ENCODE measurements at regions not wholly inside any gene's neighbourhood (a gene's known extent, or its start where the extent isn't known, plus 50 kb on each side); places are given as distances from the start of the nearest gene placed in this dataset.
"Not testable (repeated sequence)": the region's sequence is repeated elsewhere in the genome, so short reads cannot be mapped to it uniquely, and the experiment has no call there.

GRCh38 chrX:89631858-89632257 is 289.9 kb upstream of the TGIF2LX start:
- WGBS, 2 experiments (ENCODE audit: extremely low coverage in 2 of 2, insufficient read length in 1 of 2) = no CpG with 5 or more reads among the region's 2 CpGs
- in situ Hi-C loops (cut with MboI; ENCODE audit: low sequenced_read_pairs); intact Hi-C loops (cut with micrococcal nuclease); H2BK5ac ChIP-seq (ENCODE audit: low read depth, low read length, poor library complexity, severe bottlenecking); H3K27ac ChIP-seq (ENCODE audit: insufficient read depth, low read length); H3K9me3 ChIP-seq (ENCODE audit: control insufficient read depth, insufficient read depth, low read length); H2BK120ac ChIP-seq (ENCODE audit: low read depth, low read length); BruUV-seq (replicated peaks); H4K91ac ChIP-seq (ENCODE audit: insufficient read depth, low read depth, low read length); H3K4me1 ChIP-seq (ENCODE audit: control insufficient read depth, insufficient read depth, low read length); H4K5ac ChIP-seq (ENCODE audit: low read depth, low read length); H3K23ac ChIP-seq (ENCODE audit: low read depth, low read length); H3K14ac ChIP-seq (replicated peaks; ENCODE audit: low read depth, low read length); H3K18ac ChIP-seq (ENCODE audit: low read depth, low read length); H2BK20ac ChIP-seq (ENCODE audit: low read depth, low read length); H3K9me1 ChIP-seq (ENCODE audit: insufficient read depth, low read length); H3K4me3 ChIP-seq (ENCODE audit: insufficient read depth, low read depth, low read length); POLR2A ChIA-PET (ENCODE audit: unreplicated experiment); H3K79me1 ChIP-seq (ENCODE audit: low read depth in 1 of 2, low read length in 2 of 2); H3K27me3 ChIP-seq (ENCODE audit: control insufficient read depth, insufficient read depth, low read length); H2AK5ac ChIP-seq (ENCODE audit: low read depth, low read length); H3K4me2 ChIP-seq (ENCODE audit: low read depth, low read length); H3K4ac ChIP-seq (ENCODE audit: low read depth, low read length); dilution Hi-C loops (cut with HindIII; ENCODE audit: low sequenced_read_pairs, unreplicated experiment); H2BK15ac ChIP-seq (ENCODE audit: low read depth, low read length); H3K36me3 ChIP-seq (ENCODE audit: control insufficient read depth, insufficient read depth, low read length); H3K56ac ChIP-seq (ENCODE audit: extremely low read depth, insufficient read depth, low read length); CTCF ChIA-PET; H4K20me1 ChIP-seq (ENCODE audit: insufficient read depth, low read length); H2AK9ac ChIP-seq (replicated peaks; ENCODE audit: low read depth, low read length, poor library complexity); H2AFZ ChIP-seq (replicated peaks; ENCODE audit: low read length, poor library complexity); H4K8ac ChIP-seq (ENCODE audit: low read depth in 2 of 2, low read length in 2 of 2); ATAC-seq (ENCODE audit: low read depth); DNase-seq; H3K9ac ChIP-seq (ENCODE audit: low read depth, low read length): not testable (repeated sequence)

GRCh38 chrX:89635887-89636286 is 285.8 kb upstream of the TGIF2LX start:
- POLR2A ChIA-PET (ENCODE audit: unreplicated experiment); H4K8ac ChIP-seq (ENCODE audit: low read depth in 2 of 2, low read length in 2 of 2); H4K91ac ChIP-seq (ENCODE audit: insufficient read depth, low read depth, low read length); intact Hi-C loops (cut with micrococcal nuclease); H2AK9ac ChIP-seq (replicated peaks; ENCODE audit: low read depth, low read length, poor library complexity); DNase-seq; dilution Hi-C loops (cut with HindIII; ENCODE audit: low sequenced_read_pairs, unreplicated experiment); H3K27me3 ChIP-seq (ENCODE audit: control insufficient read depth, insufficient read depth, low read length); H2BK5ac ChIP-seq (ENCODE audit: low read depth, low read length, poor library complexity, severe bottlenecking); H3K56ac ChIP-seq (ENCODE audit: extremely low read depth, insufficient read depth, low read length); H3K4me3 ChIP-seq (ENCODE audit: insufficient read depth, low read depth, low read length); H3K4ac ChIP-seq (ENCODE audit: low read depth, low read length); H4K5ac ChIP-seq (ENCODE audit: low read depth, low read length); BruUV-seq (replicated peaks); H4K20me1 ChIP-seq (ENCODE audit: insufficient read depth, low read length); H2BK120ac ChIP-seq (ENCODE audit: low read depth, low read length); ATAC-seq (ENCODE audit: low read depth); H3K9me1 ChIP-seq (ENCODE audit: insufficient read depth, low read length); H3K14ac ChIP-seq (replicated peaks; ENCODE audit: low read depth, low read length); H3K18ac ChIP-seq (ENCODE audit: low read depth, low read length); CTCF ChIA-PET; H3K4me1 ChIP-seq (ENCODE audit: control insufficient read depth, insufficient read depth, low read length); H2AFZ ChIP-seq (replicated peaks; ENCODE audit: low read length, poor library complexity); H2AK5ac ChIP-seq (ENCODE audit: low read depth, low read length); H3K36me3 ChIP-seq (ENCODE audit: control insufficient read depth, insufficient read depth, low read length); H3K9ac ChIP-seq (ENCODE audit: low read depth, low read length); H3K9me3 ChIP-seq (ENCODE audit: control insufficient read depth, insufficient read depth, low read length); H3K27ac ChIP-seq (ENCODE audit: insufficient read depth, low read length); H3K79me1 ChIP-seq (ENCODE audit: low read depth in 1 of 2, low read length in 2 of 2); in situ Hi-C loops (cut with MboI; ENCODE audit: low sequenced_read_pairs); H3K23ac ChIP-seq (ENCODE audit: low read depth, low read length); H2BK15ac ChIP-seq (ENCODE audit: low read depth, low read length); H3K4me2 ChIP-seq (ENCODE audit: low read depth, low read length); H2BK20ac ChIP-seq (ENCODE audit: low read depth, low read length): not testable (repeated sequence)
- 50% methylated on average over 2 of the region's 4 CpGs; no CpG with 5 or more reads in 1 of the 2 experiments for WGBS, 2 experiments (ENCODE audit: extremely low coverage in 2 of 2, insufficient read length in 1 of 2)

Data from IMR-90 (cell line).